DND-41 (cell line): ENCODE measurements at regions not wholly inside any gene's neighbourhood (a gene's known extent, or its start where the extent isn't known, plus 50 kb on each side); places are given as distances from the start of the nearest gene placed in this dataset.

Source experiments
- EZH2 ChIP-seq: IDR thresholded peaks from 3 replicates; pipeline ENCODE4 v1.6.1; 2012; ENCODE audit warnings: borderline replicate concordance, low read depth, mild to moderate bottlenecking, moderate library complexity, low read length, inconsistent platforms; ENCODE audit not compliant: severe bottlenecking
- TF ChIP-seq, protein P1 (sequence below): IDR thresholded peaks from 2 replicates; pipeline ENCODE4 v1.5.1; 2012; ENCODE audit warnings: borderline replicate concordance, low read length, moderate library complexity, mild to moderate bottlenecking; ENCODE audit not compliant: poor library complexity, severe bottlenecking; ENCODE audit errors: extremely low read depth

DNA sequence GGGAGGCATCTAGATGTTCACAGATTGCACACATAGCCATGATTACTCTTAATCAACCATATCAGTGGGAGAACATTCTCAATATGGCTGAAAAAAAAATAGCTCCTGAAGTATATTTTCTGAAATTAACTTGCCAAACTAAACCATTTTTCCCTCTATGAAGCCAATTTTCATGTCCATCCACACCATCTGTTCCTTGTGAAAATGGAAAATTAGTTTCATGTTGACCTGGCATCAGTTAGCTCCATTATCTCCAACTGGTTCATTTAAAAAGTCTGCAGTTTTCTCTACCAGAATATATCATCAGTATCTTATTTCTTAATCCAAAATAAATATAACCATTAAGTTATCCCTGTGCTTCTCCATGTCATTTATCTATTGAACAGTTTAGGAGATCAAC, 138.8 kb upstream of the CDH10 start:
- TF ChIP-seq, protein P1, sequence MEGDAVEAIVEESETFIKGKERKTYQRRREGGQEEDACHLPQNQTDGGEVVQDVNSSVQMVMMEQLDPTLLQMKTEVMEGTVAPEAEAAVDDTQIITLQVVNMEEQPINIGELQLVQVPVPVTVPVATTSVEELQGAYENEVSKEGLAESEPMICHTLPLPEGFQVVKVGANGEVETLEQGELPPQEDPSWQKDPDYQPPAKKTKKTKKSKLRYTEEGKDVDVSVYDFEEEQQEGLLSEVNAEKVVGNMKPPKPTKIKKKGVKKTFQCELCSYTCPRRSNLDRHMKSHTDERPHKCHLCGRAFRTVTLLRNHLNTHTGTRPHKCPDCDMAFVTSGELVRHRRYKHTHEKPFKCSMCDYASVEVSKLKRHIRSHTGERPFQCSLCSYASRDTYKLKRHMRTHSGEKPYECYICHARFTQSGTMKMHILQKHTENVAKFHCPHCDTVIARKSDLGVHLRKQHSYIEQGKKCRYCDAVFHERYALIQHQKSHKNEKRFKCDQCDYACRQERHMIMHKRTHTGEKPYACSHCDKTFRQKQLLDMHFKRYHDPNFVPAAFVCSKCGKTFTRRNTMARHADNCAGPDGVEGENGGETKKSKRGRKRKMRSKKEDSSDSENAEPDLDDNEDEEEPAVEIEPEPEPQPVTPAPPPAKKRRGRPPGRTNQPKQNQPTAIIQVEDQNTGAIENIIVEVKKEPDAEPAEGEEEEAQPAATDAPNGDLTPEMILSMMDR, result no peak
- no peak for TF ChIP-seq EZH2
